Loucy (cell line): ENCODE measurements at regions not wholly inside any gene's neighbourhood (a gene's known extent, or its start where the extent isn't known, plus 50 kb on each side); places are given as distances from the start of the nearest gene placed in this dataset.

Experiments
- CTCF ChIP-seq: fragments of 200-600 bp; sonication (generic); conservative IDR thresholded peaks from 2 replicates; pipeline ENCODE4 v1.5.1; 2014; ENCODE audit warnings: mild to moderate bottlenecking, antibody characterized with exemption, low read length
- EZH2phosphoT487 ChIP-seq: fragments of 200-600 bp; IDR thresholded peaks from 2 replicates; pipeline ENCODE4 v1.6.1; 2018; ENCODE audit warnings: antibody characterized with exemption, mild to moderate bottlenecking, moderate library complexity, borderline replicate concordance

GRCh38 chr2:45178854-45179253 lies 169.6 kb upstream of the SIX2 start:
- TF ChIP-seq EZH2phosphoT487 = no peak
- TF ChIP-seq CTCF = no peak
